WTC11 (cell line): ENCODE measurements at regions not wholly inside any gene's neighbourhood (a gene's known extent, or its start where the extent isn't known, plus 50 kb on each side); places are given as distances from the start of the nearest gene placed in this dataset.

Experiments used
- CBFB ChIP-seq: sonication (generic); formaldehyde crosslinking; IDR thresholded peaks from 2 replicates; pipeline ENCODE4 v1.8.1; 2022; ENCODE audit warnings: mild to moderate bottlenecking, low read depth, missing genetic modification reagents
- MAX ChIP-seq: sonication (generic); formaldehyde crosslinking; IDR thresholded peaks from 2 replicates; pipeline ENCODE4 v1.8.0; 2022; ENCODE audit warnings: mild to moderate bottlenecking, missing genetic modification reagents
- NR2C2 ChIP-seq: sonication (generic); formaldehyde crosslinking; IDR thresholded peaks from 2 replicates; pipeline ENCODE4 v1.8.0; 2022; ENCODE audit warnings: mild to moderate bottlenecking, missing genetic modification reagents
- RELA ChIP-seq: sonication (generic); formaldehyde crosslinking; IDR thresholded peaks from 2 replicates; pipeline ENCODE4 v1.8.1; 2022; ENCODE audit warnings: missing genetic modification reagents, mild to moderate bottlenecking, borderline replicate concordance
- TF ChIP-seq, protein P1 (sequence below): fragments of 200-600 bp; IDR thresholded peaks from 2 replicates; pipeline ENCODE4 v1.8.0; 2022; ENCODE audit warnings: antibody characterized with exemption

- TF ChIP-seq MAX (no peak), NR2C2 (no peak), CBFB (CRISPR knock-in tag) (no peak), RELA (CRISPR knock-in tag) (no peak)
- TF ChIP-seq, protein P1, sequence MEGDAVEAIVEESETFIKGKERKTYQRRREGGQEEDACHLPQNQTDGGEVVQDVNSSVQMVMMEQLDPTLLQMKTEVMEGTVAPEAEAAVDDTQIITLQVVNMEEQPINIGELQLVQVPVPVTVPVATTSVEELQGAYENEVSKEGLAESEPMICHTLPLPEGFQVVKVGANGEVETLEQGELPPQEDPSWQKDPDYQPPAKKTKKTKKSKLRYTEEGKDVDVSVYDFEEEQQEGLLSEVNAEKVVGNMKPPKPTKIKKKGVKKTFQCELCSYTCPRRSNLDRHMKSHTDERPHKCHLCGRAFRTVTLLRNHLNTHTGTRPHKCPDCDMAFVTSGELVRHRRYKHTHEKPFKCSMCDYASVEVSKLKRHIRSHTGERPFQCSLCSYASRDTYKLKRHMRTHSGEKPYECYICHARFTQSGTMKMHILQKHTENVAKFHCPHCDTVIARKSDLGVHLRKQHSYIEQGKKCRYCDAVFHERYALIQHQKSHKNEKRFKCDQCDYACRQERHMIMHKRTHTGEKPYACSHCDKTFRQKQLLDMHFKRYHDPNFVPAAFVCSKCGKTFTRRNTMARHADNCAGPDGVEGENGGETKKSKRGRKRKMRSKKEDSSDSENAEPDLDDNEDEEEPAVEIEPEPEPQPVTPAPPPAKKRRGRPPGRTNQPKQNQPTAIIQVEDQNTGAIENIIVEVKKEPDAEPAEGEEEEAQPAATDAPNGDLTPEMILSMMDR = no peak
Observed at GRCh38 chr7:25313526-25313925, 85.2 kb upstream of the NPVF start.
